GM21526 (cell line): ENCODE measurements at regions not wholly inside any gene's neighbourhood (a gene's known extent, or its start where the extent isn't known, plus 50 kb on each side); places are given as distances from the start of the nearest gene placed in this dataset.

ENCODE experiments used
- ATAC-seq: cut with Tn5 transposase; IDR thresholded peaks from one replicate; pipeline ENCODE4 v1.9.1; 2021; ENCODE audit warnings: moderate library complexity; ENCODE audit not compliant: unreplicated experiment, low FRiP score

- ATAC-seq = no peak
Measured at GRCh38 chr1:99561952-99562351, 84.0 kb upstream of the PALMD start.

GRCh38 chr1:99565606-99566289, 80.2 kb upstream of the PALMD start:
- ATAC-seq = no peak

GRCh38 chr1:99566290-99567021, 79.5 kb upstream of the PALMD start:
- no peak for ATAC-seq

- ATAC-seq = no peak
Measured at GRCh38 chr1:99570486-99571089, 75.3 kb upstream of the PALMD start.

GRCh38 chr1:99571092-99571734, 74.7 kb upstream of the PALMD start:
- no peak for ATAC-seq

- ATAC-seq = no peak
Measured at GRCh38 chr1:99573431-99574217, 72.3 kb upstream of the PALMD start.

- ATAC-seq = no peak
Measured at GRCh38 chr1:99577313-99577712, 68.6 kb upstream of the PALMD start.

- no peak for ATAC-seq
Measured at GRCh38 chr1:99579691-99580172, 66.2 kb upstream of the PALMD start.

- no peak for ATAC-seq
Measured at GRCh38 chr1:99580451-99580850, 65.5 kb upstream of the PALMD start.

- ATAC-seq = no peak
Measured at GRCh38 chr1:99587008-99587407, 58.9 kb upstream of the PALMD start.

GRCh38 chr1:99589186-99589636, 56.7 kb upstream of the PALMD start:
- no peak for ATAC-seq

- ATAC-seq = no peak
Measured at GRCh38 chr1:99590578-99591209, 55.2 kb upstream of the PALMD start.

GRCh38 chr1:99591886-99592285, 54.0 kb upstream of the PALMD start:
- no peak for ATAC-seq

- ATAC-seq = no peak
Measured at GRCh38 chr1:99594205-99594604, 51.7 kb upstream of the PALMD start.

- no peak for ATAC-seq
Measured at GRCh38 chr1:99595041-99595440, 50.9 kb upstream of the PALMD start.

- no peak for ATAC-seq
Measured at GRCh38 chr1:99595441-99595840, 50.5 kb upstream of the PALMD start.
